T-helper 17 cell (primary cell): ENCODE measurements at regions not wholly inside any gene's neighbourhood (a gene's known extent, or its start where the extent isn't known, plus 50 kb on each side); places are given as distances from the start of the nearest gene placed in this dataset.

Experiments used
- ATAC-seq: fragments of 150-1000 bp; cut with Tn5 transposase; 2 replicates; pipeline ENCODE4 v1.10.0; 2021; ENCODE audit warnings: mild to moderate bottlenecking, moderate library complexity
- DNase-seq, 3 donors: peaks; one replicate each; pipeline versions ENCODE4 v3.0.0 to v3.0.0-alpha.2; 2020 to 2021
- H3K9me3 ChIP-seq: one replicate; pipeline ENCODE4 v1.7.0; 2013; ENCODE audit warnings: low read length, mild to moderate bottlenecking; ENCODE audit not compliant: control insufficient read depth, poor library complexity, severe bottlenecking
- H3K27ac Mint-ChIP-seq: one replicate; pipeline ENCODE4 v1.8.0; 2022; ENCODE audit warnings: mild to moderate bottlenecking, moderate library complexity, mixed read lengths
- H3K27me3 Mint-ChIP-seq: one replicate; pipeline ENCODE4 v1.8.0; 2022; ENCODE audit warnings: mixed read lengths
- H3K36me3 Mint-ChIP-seq: one replicate; pipeline ENCODE4 v1.8.0; 2022; ENCODE audit warnings: low read depth, mixed read lengths
- H3K4me1 Mint-ChIP-seq: one replicate; pipeline ENCODE4 v1.8.0; 2022; ENCODE audit warnings: mild to moderate bottlenecking, mixed read lengths
- H3K4me3 Mint-ChIP-seq: one replicate; pipeline ENCODE4 v1.8.0; 2022; ENCODE audit warnings: mild to moderate bottlenecking, moderate library complexity, mixed read lengths

DNA sequence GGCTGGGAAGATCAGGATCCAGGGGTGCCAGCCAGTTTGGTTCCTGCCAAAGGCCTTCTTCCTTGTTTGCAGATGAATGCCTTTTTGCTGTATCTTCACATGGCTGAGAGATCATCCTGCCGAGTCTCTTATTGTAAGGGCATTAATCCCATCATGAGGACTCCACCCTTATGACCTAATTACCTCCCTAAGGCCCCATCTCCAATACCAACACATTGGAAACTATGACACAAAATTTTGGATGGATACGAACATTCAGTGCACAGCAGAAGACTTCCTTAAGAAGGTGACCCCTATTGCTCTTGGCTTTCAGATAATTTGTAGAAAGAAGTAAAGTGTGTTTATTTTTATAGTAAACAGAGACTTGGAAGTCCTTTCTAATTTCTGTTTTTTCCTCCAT, 1164.7 kb upstream of the CDH8 start:
- H3K9me3 ChIP-seq: no peaks in the 10 kb centered on the region
- no peaks in the 10 kb centered on the region for H3K4me1 Mint-ChIP-seq
- ATAC-seq (no peak), DNase-seq (no peak)
- H3K27ac Mint-ChIP-seq: no peak overlapping the region
- H3K27me3 Mint-ChIP-seq: no peaks in the 10 kb centered on the region
- no peaks in the 10 kb centered on the region for H3K36me3 Mint-ChIP-seq
- no peak overlapping the region for H3K4me3 Mint-ChIP-seq

GRCh38 chr16:63195336-63195735, 1159.1 kb upstream of the CDH8 start:
- no peak for DNase-seq
- no peaks in the 10 kb centered on the region for H3K9me3 ChIP-seq
- H3K4me3 Mint-ChIP-seq: no peak overlapping the region
- ATAC-seq: no peak
- no peaks in the 10 kb centered on the region for H3K27me3 Mint-ChIP-seq
- H3K4me1 Mint-ChIP-seq: no peaks in the 10 kb centered on the region
- H3K27ac Mint-ChIP-seq: no peak overlapping the region
- no peaks in the 10 kb centered on the region for H3K36me3 Mint-ChIP-seq

- H3K4me1 Mint-ChIP-seq: no peaks in the 10 kb centered on the region
Observed at GRCh38 chr16:63192980-63193379, 1156.7 kb upstream of the CDH8 start.

DNA sequence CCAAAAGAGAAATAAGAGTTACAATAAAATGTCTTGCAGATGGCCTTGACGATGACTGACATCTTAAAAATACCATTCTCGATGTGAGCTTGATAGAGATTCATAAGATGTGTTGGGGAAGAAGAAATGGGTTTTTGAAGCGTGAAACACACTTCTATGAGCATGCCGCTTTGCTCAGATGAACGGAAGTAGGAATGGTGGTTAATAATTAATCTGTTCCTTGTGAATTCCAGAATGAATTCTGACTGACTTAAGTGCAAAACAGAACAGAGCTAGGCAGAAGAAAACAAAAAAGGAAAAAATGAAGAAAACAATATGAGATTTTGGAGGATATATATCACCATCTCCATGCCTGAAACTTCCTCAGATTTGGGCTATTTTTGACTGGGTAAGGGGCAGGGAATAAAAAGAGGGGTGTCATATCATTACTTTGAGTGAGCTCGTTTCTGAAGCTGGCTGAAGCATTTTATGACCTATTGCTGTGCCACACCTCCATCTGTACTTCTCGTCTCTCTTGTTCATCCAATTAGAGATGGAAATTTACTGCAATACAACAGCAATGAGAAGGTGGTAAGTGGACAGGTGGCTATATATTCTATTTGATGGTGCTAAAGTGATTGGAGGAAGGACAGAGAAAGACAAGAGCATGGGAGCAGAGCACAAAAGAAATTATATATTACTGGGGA, 1152.0 kb upstream of the CDH8 start:
- ATAC-seq (no peak), DNase-seq (no peak)
- Mint-ChIP-seq H3K36me3 (no peaks in the 10 kb centered on the region), H3K4me3 (no peak overlapping the region), H3K27ac (no peak overlapping the region), H3K4me1 (no peaks in the 10 kb centered on the region), H3K27me3 (no peaks in the 10 kb centered on the region)
- H3K9me3 ChIP-seq: no peaks in the 10 kb centered on the region

More at GRCh38 chr16:63192980-63193379, 1156.7 kb upstream of the CDH8 start:
- no peaks in the 10 kb centered on the region for H3K9me3 ChIP-seq
- ATAC-seq (no peak), DNase-seq (no peak)
- H3K27ac Mint-ChIP-seq: no peak overlapping the region
- H3K27me3 Mint-ChIP-seq: no peaks in the 10 kb centered on the region
- no peak overlapping the region for H3K4me3 Mint-ChIP-seq
- H3K36me3 Mint-ChIP-seq: no peaks in the 10 kb centered on the region

- H3K4me3 Mint-ChIP-seq: no peak overlapping the region
- no peaks in the 10 kb centered on the region for H3K36me3 Mint-ChIP-seq
- H3K27ac Mint-ChIP-seq: no peak overlapping the region
- H3K9me3 ChIP-seq: no peaks in the 10 kb centered on the region
- ATAC-seq (no peak), DNase-seq (no peak)
- H3K4me1 Mint-ChIP-seq: no peaks in the 10 kb centered on the region
- H3K27me3 Mint-ChIP-seq: no peaks in the 10 kb centered on the region
Observed at GRCh38 chr16:63187638-63188037, 1151.4 kb upstream of the CDH8 start.

DNA sequence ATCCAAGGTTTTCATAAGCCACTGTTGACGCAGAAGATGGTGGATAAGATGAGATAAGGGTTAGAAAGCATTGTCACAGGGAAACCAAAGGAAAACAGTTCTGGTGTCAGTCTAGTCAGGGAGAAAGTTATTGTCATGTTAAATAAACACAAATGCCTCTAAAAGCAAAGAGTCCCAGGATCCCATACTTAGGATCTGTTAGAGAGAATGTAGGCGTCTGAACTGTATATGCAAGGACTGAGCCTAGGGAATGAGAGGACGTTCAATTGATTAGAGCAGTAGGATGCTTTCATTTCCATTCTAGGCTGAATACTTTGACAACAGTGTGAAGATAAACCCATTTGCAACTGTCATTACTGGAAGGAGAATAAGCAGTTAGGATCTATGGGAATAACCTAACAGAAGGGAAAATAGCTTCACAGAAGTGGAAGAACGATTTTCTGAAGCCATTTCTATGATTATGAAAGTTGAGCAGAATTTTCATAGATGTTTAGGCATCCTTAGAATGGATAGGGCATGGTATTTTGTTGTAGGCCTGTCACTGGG, 1149.1 kb upstream of the CDH8 start:
- no peaks in the 10 kb centered on the region for H3K4me1 Mint-ChIP-seq
- H3K4me3 Mint-ChIP-seq: no peak overlapping the region
- H3K36me3 Mint-ChIP-seq: no peaks in the 10 kb centered on the region
- ATAC-seq: no peak
- no peaks in the 10 kb centered on the region for H3K27me3 Mint-ChIP-seq
- no peaks in the 10 kb centered on the region for H3K9me3 ChIP-seq
- DNase-seq: no peak
- H3K27ac Mint-ChIP-seq: no peak overlapping the region

GRCh38 chr16:63183743-63184142, 1147.5 kb upstream of the CDH8 start:
- H3K27ac Mint-ChIP-seq: no peak overlapping the region
- H3K36me3 Mint-ChIP-seq: no peaks in the 10 kb centered on the region
- no peaks in the 10 kb centered on the region for H3K9me3 ChIP-seq
- ATAC-seq (no peak), DNase-seq (no peak)
- H3K4me1 Mint-ChIP-seq: no peaks in the 10 kb centered on the region
- no peak overlapping the region for H3K4me3 Mint-ChIP-seq
- no peaks in the 10 kb centered on the region for H3K27me3 Mint-ChIP-seq

DNA sequence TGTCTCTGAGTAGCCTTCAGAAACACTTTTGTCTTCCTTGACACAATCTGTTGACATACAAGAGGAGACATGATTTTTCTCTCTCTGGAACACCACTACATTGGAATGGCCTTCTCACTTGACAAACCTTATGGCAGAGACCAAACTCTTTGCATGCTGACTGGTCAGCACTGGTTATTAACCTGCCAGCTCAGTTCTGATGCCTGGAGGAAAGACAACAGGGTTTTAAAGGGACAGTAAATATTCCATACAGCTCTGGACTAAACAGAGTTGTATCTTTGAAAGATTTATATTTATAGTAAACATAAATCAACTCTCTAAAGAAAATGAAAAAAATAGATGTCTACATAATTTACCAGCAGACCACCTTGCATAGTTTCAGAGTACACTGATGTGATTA, 1139.1 kb upstream of the CDH8 start:
- ATAC-seq: no peak
- Mint-ChIP-seq H3K27ac (no peak overlapping the region), H3K4me1 (no peaks in the 10 kb centered on the region), H3K4me3 (no peak overlapping the region), H3K36me3 (no peaks in the 10 kb centered on the region), H3K27me3 (no peaks in the 10 kb centered on the region)
- no peak for DNase-seq
- no peaks in the 10 kb centered on the region for H3K9me3 ChIP-seq

DNA sequence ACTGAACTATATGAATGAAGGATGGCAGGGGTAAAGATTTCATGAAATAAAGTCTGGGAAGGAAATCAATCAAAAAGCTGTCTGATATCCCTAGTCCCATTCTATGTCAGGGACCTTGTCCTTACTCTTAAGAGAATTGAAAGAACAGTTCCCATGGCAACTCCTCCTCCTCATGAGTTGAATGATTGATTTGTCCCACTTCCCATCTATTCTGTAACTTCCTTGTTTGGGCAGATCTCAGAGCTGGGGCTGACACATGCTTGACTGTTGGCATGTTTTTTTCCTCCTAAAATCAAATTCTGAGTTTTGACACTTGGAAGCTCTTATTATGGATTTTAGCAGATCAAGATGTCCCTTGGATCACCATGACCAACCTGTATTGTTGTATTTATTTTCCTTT, 1138.6 kb upstream of the CDH8 start:
- Mint-ChIP-seq H3K4me3 (no peak overlapping the region), H3K27me3 (no peaks in the 10 kb centered on the region), H3K4me1 (no peaks in the 10 kb centered on the region), H3K27ac (no peak overlapping the region), H3K36me3 (no peaks in the 10 kb centered on the region)
- ATAC-seq (no peak), DNase-seq (no peak)
- H3K9me3 ChIP-seq: no peaks in the 10 kb centered on the region

GRCh38 chr16:63171545-63171944, 1135.3 kb upstream of the CDH8 start:
- H3K36me3 Mint-ChIP-seq: no peaks in the 10 kb centered on the region
- no peaks in the 10 kb centered on the region for H3K4me1 Mint-ChIP-seq
- H3K9me3 ChIP-seq: no peaks in the 10 kb centered on the region
- no peak overlapping the region for H3K4me3 Mint-ChIP-seq
- no peak for DNase-seq
- H3K27me3 Mint-ChIP-seq: no peaks in the 10 kb centered on the region
- no peak for ATAC-seq
- H3K27ac Mint-ChIP-seq: no peak overlapping the region

GRCh38 chr16:63169100-63169499, 1132.9 kb upstream of the CDH8 start:
- Mint-ChIP-seq H3K27ac (no peak overlapping the region), H3K36me3 (no peaks in the 10 kb centered on the region), H3K27me3 (no peaks in the 10 kb centered on the region), H3K4me1 (no peaks in the 10 kb centered on the region), H3K4me3 (no peak overlapping the region)
- DNase-seq (no peak), ATAC-seq (no peak)
- no peaks in the 10 kb centered on the region for H3K9me3 ChIP-seq

DNA sequence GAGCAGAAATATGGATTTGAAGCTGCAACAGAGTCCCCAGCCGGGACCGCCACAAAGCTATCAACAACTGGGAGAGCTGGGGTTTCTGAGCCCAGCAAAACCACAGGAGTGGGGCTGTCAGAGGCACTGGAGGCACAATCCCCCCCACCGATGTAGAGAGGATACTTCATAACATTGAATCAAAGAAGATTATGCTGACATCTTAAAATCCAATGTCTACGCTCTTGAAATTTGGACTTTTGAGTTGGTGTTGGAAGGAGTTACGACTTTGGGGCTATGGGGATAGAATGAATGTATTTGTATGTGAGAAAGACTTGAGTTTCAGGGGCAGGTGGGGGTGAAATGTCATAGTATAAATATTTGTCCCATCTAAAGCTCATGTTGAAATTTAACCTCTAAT, 1121.6 kb upstream of the CDH8 start:
- H3K4me3 Mint-ChIP-seq: no peak overlapping the region
- no peaks in the 10 kb centered on the region for H3K4me1 Mint-ChIP-seq
- H3K36me3 Mint-ChIP-seq: no peaks in the 10 kb centered on the region
- no peak overlapping the region for H3K27ac Mint-ChIP-seq
- ATAC-seq (no peak), DNase-seq (no peak)
- H3K9me3 ChIP-seq: no peaks in the 10 kb centered on the region
- no peaks in the 10 kb centered on the region for H3K27me3 Mint-ChIP-seq

DNA sequence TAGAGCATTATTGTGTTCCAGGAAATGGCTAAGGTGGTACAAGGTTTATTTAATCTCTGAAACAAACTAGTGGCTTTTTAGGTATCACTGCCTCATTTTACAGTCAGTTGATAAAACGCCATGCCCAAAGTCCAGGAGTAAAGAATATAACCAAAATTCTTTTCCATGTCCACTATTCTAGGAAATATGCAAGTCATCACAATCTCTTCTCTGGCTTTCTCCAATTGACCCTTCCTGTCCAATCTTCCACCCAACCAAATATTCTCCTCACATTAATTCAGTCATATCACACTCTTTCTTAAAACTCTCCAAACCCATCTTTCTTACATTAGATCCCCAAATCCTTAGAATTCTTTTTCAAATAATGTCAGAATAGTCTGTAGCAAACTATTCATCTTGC, 1110.0 kb upstream of the CDH8 start:
- Mint-ChIP-seq H3K27me3 (no peaks in the 10 kb centered on the region), H3K4me1 (no peaks in the 10 kb centered on the region), H3K36me3 (no peaks in the 10 kb centered on the region), H3K27ac (no peak overlapping the region), H3K4me3 (no peak overlapping the region)
- ATAC-seq (no peak), DNase-seq (no peak)
- H3K9me3 ChIP-seq: no peaks in the 10 kb centered on the region

DNA sequence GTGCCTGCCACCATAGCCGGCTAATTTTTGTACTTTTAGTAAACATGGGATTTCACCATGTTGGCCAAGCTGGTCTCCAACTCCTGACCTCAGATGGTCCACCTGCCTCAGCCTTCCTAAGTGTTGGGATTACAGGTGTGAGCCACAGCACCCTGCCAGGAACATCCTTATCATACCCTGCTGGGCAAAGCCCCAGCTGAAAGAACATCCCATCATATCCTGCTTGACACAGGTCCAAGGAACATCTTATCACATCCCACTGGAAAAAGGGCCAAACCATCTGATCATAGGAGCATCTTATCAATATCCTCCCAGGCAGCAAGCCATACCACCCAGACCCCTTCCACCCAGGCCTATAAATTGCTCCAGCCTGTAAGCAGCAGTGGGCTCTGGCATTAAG, 1109.2 kb upstream of the CDH8 start:
- Mint-ChIP-seq H3K36me3 (no peaks in the 10 kb centered on the region), H3K27ac (no peak overlapping the region), H3K4me1 (no peaks in the 10 kb centered on the region), H3K4me3 (no peak overlapping the region), H3K27me3 (no peaks in the 10 kb centered on the region)
- no peaks in the 10 kb centered on the region for H3K9me3 ChIP-seq
- ATAC-seq (no peak), DNase-seq (no peak)
